NCI-H82 treated with DMSO at 0.1 percent for 48 hours (cell line): ENCODE measurements at regions not wholly inside any gene's neighbourhood (a gene's known extent, or its start where the extent isn't known, plus 50 kb on each side); places are given as distances from the start of the nearest gene placed in this dataset.
"Not testable (repeated sequence)": the region's sequence is repeated elsewhere in the genome, so short reads cannot be mapped to it uniquely, and the experiment has no call there.

Experiments used
- DNase-seq: peaks from one replicate; lab custom pipeline; 2025; ENCODE audit not compliant: unreplicated experiment; lab: John Stamatoyannopoulos, UW

DNA sequence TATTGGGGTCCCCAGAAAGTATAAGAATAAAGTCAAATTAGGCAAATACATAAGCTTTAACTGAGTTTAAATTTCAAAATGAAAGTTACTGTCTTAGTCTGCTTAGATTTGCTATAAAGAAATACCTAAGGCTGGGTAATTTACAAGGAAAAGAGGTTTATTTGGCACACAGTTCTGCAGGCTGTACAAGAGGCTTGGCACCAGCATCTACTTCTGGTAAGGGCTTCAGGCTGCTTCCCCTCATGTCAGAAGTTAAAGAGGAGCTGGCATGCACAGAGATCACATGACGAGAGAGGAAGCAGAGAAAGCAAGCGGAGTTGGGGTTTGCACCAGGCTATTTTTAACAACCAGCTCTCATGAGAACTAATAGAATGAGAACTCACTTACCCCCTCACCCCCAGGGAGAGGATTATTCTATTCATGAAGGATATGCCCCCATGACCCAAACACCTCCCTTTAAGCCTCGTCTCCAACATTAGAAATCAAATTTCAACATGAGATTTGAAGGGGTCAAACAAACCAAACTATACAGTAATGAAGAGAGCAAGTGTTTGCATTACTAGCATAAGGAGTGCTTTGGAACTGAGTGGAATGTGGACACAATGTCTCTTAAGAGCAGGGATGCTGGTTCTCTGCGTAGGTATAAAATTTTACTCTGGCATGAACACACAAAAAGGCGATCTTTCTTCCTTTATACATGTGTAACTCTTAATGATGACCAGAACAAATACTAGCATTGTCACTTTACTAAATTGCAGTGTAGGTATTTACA lies 292.8 kb upstream of the PMFBP1 start:
- DNase-seq: no peak

DNA sequence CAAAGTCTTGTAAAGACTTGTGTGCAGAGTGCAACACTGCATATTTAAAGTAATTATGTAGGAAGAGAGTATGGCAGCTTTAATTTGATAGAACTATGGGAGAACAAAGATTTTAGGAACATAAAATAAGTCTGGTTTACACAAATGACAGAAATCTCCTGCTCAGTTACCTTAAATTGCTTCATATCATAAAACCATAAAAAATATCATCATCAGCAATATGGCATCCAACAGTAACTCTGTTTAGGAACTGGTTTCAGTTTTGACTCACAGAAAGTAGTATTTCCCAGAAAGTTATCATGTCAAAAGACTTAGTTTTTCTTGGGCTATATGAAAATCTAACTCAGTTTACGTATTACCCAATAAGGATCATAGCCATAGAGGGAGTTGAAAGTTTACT lies 292.1 kb upstream of the PMFBP1 start:
- no peak for DNase-seq

DNA sequence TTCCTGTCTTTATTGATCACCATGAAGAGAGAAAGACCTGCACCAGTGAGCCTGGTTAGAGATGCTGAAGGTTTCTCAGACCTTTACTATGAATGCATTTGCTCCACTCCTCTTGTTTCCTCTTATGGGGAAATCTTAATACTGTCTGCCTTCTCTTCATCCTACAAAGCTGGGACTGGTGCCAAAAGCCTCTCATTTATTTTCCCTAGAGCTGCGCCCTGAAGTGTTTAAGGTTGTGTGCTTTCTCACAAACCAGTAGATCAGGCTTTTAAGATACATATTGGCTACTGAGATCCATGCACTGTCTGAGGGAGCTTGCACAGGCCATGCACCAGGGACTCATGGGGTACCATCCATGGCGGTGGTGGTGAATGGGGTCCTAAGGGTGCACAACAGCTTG lies 286.1 kb upstream of the PMFBP1 start:
- DNase-seq: no peak

DNA sequence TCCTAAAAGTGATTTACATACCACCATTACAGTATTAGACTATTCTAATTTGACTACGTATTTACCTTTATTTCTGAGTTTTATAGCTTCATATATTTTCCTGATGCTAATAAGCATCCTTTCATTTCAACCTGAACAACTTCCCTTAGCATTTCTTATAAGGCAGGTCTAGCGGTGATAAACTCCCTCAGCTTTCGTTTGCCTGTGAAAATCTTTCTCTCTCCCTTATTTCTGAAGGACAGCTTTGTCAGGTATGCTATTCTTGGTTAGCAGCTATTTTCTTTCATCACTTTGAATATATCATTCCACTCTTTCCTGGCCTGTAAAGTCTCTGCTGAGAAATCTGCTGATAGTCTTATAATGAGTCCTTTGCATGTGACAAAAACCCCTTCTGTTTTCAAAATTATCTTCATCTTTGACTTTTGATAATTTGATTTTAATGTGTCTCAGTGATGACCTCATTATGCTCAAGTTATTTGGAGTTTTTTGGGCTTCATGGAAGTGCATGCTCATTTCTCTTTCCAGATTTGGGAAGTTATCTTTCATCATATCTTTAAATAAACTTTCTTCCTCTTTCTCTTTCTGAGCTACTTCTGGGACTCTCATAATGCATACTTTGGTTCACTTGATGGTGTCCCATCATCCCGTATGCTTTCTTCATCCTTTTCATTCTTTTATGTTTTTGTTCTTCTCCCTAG lies 285.4 kb upstream of the PMFBP1 start:
- DNase-seq: no peak

DNA sequence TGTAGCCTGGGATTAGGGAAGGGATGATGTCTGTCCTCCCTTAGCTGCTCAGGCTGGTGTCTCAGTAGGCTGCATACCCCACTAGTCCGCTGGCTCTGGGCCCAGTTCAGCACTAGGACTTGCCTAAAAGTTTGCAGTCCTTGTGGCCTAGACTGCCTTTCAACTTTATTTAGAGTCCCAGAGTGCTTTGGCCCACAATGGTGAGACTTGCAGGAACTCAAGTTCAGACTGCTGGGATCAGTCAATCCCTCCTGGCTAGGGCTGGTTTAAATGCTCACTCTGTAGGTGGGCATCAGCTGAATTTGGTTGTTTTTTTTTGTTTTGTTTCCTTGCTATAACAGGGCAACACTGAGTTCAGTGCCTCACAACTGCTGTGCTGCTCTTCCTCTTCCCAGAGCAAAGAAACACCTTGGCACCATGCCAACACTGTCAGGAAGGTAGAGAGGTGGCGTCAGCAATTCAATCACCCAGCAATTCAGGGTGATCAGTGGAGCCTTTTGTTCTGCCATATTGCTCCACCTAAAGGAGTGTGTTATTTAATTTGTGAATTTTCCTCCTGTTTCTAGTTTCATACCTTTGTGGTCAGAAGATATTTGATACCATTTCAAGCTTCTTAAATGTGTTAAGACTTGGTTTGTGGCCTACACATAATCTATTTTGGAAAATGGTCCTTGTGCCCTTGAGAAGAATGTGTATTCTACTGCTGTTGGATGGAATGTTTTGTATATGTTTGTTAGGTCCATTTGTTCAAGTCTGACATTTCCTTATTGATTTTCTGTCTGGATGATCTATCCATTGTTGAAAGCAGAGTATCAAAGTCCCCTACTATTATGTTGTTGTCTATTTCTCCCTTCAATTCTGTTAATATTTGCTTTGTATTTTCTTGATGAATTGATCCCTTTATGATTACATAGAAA lies 284.0 kb upstream of the PMFBP1 start:
- DNase-seq: no peak

DNA sequence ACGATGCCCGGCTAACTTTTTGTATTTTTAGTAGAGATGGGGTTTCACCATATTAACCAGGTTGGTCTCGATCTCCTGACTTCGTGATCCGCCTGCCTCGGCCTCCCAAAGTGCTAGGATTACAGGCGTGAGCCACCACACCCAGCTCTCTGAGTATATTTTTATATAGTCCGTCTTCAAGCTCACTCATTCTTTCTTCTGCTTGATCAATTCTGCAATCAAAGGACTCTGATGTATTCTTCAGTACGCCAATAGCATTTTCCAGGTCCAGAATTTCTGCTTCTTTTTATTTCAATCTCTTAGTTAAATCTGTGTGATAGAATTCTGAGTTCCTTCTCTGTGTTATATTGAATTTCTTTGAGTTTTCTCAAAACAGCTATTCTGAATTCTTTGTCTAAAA lies 281.9 kb upstream of the PMFBP1 start:
- DNase-seq: not testable (repeated sequence)

DNA sequence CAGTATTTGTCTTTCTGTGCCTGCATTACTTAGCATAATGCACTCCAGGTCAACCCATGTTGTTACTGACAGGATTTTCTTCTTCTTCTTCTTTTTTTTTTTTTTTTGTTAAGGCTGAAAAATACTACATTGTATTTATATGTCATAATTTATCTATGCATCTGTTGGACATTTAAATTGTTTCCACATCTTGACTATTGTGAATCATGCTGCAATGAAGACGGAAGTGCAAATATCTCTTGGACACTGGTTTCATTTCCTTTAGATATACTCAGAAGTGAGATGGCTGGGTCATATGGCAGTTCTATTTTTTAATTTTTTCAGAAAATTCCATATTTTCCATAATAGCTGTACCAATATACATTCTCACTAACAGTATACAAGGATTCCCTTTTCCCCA lies 272.7 kb upstream of the PMFBP1 start:
- no peak for DNase-seq

DNA sequence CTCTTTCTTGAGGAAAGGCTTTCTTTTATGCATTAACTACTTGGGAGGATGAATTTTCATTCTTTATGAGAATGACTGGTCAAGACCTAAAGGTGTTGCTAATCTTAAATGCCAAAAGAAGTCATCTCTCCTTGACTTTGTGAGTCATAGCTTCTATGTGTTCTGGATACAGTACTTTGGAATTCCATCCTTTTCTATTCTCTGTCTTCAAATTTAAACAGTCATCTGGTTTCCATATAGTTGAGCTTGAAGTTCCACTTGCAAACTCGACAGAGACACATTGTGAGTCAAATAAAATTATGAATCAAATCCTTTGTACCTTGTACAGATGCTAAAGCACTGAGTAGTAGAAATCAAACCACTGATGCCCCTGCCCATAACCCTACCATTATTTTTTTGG lies 271.9 kb upstream of the PMFBP1 start:
- DNase-seq: no peak

DNA sequence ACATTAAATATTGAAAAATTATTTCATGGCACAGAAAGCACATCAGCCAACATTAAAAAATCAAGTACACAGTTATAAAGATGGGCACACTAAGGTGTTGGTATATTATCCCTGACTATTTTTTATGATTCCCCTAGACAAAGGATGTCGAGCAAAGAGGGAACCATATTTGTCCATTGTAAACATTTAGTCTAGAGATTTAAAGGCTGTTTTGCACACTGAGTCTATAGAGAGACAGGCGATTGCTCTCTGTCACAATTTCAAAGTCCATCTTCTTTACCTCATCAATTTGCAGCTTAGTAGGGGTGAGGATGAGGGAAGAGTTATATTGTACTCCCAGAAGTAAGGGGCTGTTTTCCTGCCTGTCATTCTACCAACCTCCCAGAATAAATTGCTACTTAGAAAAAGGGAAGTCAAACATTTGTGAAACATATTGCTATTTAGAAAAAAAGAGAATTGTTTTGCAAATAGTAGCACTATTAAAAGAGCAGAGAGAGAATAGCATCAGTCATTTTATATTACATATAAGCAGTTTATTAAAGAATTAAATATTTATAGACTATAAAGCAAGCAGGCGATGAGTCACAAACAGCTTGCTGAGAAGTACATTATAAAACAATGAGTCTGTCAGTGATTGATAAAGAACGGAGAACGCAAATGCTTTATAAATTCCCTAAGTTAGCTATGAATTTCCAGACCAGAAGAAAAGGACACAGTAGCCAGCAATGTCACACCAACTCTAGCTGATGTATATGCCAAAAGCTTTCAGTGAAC lies 270.6 kb upstream of the PMFBP1 start:
- DNase-seq: no peak

DNA sequence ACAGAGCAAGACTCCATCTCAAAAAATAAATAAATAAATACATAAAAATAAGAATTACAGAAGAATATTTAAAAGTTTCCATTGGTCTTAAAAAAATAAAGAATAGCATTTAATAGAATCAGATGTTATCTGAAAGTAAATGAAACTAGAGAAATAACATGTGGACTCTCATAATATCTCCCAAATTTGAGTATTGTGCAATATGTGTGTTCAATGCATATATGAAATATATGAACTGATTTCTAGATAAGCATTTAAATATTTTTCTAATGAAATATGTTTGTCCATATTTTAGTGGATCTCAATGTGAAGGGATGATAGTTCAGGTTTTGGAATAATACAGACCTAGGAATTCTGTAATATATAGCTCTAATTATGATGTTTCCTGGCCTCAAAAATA lies 265.9 kb upstream of the PMFBP1 start:
- DNase-seq: no peak

DNA sequence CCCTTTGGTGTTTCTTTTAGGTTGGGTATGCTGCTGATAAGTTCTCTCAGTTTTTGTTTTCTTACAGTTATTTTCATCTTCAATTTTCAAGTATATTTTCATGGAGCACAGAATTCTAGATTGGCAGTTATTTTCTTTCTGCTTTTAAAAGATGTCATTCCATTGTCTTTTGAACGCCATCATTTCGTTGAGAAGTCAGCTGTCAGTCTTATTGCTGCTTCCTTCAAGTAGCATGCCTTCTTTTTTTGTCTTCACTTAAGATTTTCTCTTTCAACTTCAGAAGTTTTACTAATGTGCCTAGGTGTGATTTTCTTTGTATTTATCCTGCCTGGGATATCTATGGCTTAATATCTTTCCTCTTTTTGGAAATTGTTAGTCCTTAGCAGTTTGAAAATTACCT lies 262.2 kb upstream of the PMFBP1 start:
- DNase-seq: no peak

DNA sequence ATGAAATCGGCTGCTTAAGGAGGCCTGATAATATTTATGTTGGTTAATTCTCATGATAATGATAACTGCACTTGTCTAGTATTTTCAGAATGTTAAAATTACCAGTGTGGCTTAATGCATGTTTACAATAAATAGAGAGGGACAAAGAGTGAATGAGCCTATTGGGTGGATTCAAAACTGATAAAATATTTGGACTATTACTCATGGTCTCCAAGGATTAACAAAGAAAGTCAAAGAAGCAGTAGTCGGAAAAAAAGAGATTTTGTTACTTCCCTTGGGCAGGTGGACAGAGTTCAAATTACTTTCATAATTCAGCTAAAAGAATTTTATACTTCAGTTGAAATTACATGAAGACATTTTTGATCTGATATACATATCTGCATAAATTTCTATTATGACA lies 258.2 kb upstream of the PMFBP1 start:
- no peak for DNase-seq

DNA sequence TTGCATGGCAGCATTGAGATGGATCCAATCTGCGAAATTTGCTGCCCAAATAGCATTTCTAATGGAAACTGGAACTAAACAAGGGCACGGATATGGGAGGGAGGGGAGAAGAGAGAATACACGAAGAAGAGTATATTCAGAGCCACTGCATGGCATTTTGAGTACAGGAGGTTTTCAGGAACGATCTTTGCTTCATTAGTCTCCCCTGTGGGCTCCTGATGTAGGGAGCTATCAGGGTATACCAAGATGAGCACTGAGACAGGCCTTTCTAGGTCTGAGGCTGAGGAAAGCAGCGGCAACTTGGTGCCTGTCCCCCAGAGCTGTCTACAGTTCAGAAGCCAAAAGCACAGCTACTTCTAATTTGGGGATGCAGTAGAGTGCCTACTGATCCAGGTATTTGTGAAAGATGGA lies 257.7 kb upstream of the PMFBP1 start:
- DNase-seq: no peak

DNA sequence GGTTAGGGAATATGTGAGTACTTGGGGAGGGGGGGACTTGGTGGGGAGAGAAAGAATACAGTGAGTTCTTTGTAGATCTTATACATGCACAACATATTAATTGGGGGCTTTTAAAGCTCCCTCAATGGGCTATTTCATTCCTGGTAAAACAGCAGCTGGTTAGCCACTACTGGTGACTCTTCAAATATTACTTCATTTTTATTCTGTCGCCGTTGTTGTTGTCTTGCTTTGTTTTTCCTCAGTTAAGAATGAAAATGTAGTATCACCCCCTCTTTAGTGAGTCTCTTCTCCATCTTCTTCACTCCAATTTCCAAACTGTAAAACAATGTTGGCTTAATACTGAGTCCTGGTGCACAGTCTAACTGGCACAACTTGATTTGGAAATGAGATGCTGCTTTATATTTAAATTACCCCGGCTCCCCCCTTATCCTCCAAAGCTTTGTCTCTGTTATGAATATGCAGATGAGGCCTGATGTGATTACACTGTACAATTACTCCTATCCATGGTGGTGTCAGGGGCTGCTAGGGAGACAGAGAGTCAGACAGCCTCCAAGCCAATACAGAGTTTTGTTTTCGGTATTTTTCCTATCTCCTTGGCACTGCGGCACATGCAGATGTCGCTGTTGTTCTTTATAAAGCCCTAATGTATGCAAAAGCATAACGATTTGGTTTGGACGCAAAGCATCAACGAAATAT lies 256.9 kb upstream of the PMFBP1 start:
- no peak for DNase-seq

DNA sequence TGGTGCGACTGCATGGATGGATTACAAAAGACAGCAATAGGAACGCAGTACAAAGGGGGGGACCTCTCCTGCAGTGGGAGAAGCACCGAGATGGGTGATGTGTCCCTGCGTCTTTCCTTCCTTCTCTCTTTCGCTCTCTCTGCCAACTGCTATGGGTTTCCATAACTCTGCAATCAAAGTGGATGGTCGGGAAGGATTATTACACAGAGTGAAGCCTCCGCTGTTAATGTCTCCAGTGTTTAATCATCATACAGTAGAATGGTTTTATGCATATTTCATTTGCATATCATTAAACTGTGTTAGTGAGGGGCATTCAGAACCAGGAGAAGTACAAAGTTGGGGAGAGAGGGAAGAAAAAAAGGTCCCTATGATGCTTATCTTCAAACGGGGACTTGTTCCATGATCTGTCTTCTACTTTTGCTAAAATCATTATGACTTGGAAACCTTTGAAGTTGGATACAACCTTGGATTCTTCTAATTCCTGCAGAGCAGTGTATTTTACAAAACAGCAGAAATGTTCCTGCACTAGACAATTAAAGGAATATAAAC lies 255.9 kb upstream of the PMFBP1 start:
- no peak for DNase-seq

DNA sequence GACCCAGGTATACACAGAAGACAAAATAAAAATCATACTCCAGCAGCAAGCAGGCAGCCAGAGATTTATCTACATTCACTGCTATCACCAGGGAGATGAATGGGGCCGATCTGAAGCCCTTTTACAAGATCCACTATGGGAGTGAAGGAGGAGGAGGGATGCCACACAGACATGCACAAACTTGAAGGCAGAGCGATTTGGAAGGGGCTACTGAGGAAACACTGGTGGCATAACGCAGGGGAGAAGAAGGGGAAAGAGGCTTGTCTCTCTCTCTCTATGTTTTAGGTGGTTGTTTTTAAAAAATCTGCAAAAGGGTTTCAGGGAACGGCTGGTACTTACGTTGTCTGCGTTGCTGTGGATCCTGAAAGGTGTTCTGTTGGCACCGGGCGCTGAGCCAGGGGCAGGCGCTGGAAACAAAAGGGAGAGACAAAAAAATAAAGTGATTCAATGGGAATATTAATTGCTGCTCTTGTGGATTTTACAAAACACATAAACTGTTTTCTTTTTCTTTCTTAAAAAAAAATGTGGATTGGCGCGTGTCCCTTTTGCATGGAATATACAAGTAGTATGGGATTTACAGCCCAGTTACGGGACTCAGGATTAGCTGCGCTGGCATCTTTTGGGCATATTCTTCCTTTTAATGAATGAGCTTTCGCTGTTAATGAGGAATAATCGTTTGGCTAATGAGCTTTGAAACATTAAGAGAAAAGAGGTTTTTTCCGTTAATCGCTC lies 255.3 kb upstream of the PMFBP1 start:
- no peak for DNase-seq

DNA sequence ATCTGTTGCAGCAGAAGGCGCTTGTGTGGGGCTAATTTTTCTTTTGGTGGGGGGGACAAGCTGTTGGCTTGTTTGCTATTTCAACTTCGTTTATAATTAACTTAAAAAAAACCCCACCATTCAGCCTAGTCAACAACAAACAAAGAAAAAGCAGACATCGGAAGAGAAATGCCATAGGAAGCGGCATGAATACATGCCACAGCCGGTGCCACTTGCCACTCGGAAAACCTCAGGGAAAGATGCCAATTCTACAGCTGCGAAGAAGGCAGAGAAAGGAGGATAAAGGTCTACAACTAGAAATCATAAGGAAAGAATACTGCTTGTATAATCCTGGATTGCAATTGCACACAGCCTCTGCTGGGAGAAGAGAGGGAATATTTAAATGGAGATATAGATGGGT lies 254.4 kb upstream of the PMFBP1 start:
- DNase-seq: no peak

DNA sequence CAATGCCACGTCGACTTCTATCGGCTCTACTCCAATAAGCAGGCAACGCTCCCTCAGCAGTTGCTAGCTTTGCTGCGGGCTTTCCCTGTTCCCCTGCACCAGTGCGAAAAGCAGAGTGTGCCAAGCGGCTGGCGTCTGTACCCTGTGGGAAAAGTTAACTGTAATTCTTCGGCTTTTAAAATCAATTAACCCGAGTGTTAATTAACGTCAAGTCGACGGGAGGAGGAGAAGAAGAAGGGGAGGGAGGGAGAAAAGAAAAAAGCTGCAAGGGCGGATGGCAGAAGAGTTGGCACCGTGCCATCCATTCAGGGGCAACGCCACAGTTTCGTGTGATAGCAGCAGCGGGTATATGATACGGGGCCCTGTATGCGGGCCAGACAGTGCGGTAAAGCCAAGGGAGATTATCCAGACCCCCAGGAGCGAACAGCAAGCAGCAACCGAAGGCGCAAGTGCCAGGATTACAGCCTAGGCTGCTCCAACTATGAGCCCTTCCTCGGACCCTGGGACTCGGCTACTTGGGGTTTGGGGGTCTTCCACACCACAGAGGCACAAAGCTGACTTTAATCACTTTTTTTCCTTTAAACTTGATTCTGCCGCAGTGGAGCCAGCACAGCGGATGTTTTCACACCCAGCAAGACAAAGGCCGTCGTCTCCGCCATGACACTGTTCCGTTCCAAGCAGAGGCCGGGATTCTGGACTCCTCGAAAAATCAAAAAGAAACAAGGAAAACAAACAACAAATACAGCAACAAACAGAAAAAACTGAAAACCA lies 253.8 kb upstream of the PMFBP1 start:
- DNase-seq: no peak

DNA sequence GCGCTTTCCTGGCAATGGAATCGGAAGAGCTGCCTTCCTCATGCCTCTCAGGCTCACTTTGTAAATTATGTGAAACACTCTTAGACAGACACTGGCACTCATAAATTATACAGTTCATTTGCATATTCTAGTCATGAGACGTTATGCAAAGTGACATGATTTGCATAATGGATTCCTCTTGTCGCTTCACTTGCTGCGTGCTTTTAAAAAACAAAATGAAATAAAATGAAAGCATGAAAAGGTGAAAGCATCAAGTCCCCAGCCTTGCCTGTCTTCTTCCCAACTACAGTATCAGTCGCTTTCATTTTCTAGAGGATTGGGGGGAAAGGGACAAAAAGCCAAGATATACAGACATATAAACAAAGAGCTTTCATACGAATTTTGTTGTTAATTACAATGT lies 252.8 kb upstream of the PMFBP1 start:
- DNase-seq: no peak
